Dermis blood vessel endothelial cell (primary cell): ENCODE measurements at regions not wholly inside any gene's neighbourhood (a gene's known extent, or its start where the extent isn't known, plus 50 kb on each side); places are given as distances from the start of the nearest gene placed in this dataset.
"Not testable (repeated sequence)": the region's sequence is repeated elsewhere in the genome, so short reads cannot be mapped to it uniquely, and the experiment has no call there.

Source experiments
- DNase-seq: peaks from one replicate; pipeline ENCODE4 v3.0.0; 2010

GRCh38 chr14:89697281-89698060 lies 257.1 kb downstream of the EFCAB11 start:
- DNase-seq: no peak

DNA sequence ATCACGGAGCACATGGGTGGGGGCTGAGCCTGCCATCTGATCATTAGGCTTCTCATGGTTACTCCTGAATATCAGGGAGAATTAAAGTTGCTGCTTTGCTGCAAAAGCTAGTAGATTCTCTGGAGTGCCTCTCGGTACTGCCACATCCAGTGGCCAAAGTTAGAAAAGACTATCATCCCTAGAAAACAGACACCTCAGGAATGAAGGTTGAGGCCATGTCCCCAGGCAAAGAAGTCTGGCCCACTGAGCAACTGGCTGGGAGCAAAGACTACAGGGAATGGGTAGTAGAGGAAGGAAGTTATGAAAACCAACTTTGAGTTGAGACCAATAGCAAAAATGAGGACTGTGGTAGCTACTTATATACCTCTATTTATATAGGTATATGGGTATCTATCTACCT lies 258.7 kb downstream of the EFCAB11 start:
- DNase-seq: no peak

DNA sequence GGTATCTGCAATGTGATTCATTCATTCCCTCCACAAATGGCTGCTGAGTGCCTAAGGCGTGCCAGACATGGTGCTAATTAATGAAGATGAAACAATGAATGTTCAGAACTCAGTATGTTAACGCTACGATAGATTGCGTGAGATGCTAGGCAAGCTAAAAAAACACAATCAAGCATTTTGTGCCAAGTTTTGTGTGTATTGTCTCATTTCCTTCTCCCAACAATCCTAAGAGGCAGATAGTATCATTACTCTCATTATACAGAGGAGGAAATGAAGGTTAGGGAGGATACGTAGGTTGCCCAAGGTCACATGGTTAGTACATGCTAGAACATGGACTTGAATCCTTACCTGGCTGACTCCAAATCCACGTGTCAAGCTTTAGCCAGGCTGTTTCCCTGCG lies 264.4 kb downstream of the EFCAB11 start:
- DNase-seq: peak; percentile 62

DNA sequence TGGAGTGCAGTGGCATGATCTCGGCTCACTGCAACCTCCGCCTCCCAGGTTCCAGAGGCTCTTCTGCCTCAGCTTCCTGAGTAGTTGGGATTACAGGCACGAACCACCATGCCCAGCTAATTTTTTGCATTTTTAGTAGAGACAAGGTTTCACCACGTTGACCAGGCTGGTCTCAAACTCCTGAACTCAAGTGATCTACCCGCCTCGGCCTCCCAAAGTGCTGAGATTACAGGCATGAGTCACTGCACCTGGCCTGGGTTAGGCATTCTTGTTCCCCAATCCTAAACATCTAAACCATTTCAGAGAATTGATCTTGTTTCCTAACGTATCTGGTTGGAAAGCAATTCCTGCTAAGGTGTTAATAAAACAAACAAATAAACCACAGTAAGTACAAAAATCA lies 264.8 kb downstream of the EFCAB11 start:
- DNase-seq: not testable (repeated sequence)

- no peak for DNase-seq
Observed at GRCh38 chr14:89688507-89689211, 265.9 kb downstream of the EFCAB11 start.

DNA sequence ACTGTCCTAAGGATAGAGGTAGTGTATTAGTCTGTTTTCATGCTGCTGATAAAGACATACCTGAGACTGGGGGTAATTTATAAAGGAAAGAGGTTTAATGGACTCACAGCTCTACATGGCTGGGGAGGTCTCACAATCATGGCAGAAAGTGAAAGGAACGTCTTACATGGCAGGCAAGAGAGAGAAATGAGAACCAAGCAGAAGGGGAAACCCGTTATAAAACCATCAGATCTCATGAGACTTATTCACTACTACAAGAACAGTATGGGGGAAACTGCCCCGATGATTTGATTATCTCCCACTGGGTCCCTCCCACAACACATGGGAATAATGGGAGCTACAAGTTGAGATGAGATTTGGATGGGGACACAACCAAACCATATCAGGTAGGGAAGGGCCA lies 267.4 kb downstream of the EFCAB11 start:
- DNase-seq: not testable (repeated sequence)

- DNase-seq: no peak
Observed at GRCh38 chr14:89684139-89684538, 267.1 kb upstream of the FOXN3 start.

DNA sequence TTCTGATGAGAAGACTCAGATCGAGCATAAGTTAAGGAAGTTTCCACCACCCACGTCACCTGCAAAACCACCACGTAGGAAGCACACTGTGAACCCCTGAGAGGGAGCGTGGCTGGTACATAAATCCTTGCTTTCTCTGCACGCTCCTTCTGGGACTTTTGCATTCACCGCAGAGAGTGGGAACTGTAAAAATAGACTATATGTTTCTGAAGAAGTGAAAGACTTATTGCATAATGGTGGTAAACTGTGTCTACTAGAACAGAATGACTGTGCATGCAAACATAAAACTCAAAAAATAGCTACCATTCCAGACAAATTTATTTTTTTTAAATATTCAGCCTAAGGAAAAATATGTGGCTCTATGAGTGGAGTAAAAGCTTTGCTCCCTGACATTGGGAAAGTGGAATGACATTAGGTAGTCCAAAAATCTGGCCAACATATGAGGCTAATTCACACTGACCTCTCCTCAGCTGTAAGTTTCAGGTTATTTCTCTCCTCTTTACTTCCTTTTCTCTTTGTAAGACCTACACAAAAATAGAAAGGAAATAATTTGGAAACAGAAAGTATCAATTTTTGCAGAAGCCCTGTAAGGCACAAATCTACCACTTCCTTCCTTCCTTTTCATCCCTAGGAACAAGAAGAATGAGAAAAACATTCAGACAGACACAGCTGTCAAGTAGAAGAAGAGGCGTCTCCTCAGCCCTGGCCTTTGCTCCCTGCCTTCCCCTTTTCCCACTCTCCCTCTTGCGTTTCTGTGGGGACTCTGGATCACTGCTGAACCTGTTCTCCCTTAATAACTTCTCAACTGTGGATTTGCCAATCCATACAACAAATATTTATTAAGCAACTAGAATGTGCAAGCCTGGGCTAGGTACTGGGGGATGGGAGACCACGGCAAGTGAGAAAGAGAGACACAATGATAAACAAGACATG lies 264.3 kb upstream of the FOXN3 start:
- DNase-seq: no peak

- no peak for DNase-seq
Observed at GRCh38 chr14:89680156-89680555, 263.1 kb upstream of the FOXN3 start.

DNA sequence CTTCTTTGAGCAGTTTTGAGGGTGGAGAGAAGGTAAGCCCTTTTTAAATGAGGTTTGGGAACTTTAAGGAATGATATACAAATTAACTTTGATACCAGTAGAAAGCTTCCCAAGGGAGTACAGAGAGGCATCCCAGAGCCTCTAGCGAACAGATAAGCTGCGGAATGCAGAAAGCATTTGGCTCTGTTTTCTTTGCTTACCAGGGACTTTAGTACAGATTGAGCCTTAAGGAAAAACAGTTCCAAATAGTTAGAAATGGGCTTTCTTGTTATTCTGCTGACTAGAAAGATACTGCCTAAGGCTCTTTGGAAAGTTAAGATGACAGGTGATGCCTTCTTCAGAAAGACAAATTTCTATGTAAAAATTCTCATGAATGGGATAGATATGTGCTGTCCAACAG lies 261.7 kb upstream of the FOXN3 start:
- DNase-seq: no peak

DNA sequence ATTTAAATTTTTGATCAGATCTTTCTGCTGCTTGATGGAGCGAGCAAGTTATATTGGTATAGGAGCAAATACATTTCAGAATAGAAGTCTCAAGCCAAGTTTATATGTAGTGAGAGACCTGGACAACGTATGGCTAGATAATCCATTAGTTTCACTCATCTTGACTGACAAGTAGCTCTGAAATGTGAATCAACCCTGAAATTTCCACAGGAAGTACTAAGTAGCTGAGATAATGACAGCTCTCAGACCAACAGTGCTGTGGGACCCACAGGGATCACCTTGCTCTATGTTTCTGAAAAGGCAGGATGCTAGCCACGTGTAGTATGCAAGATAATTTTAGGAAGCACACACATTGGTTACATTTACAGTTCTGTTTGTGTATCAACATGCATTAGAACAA lies 258.6 kb upstream of the FOXN3 start:
- DNase-seq: no peak

DNA sequence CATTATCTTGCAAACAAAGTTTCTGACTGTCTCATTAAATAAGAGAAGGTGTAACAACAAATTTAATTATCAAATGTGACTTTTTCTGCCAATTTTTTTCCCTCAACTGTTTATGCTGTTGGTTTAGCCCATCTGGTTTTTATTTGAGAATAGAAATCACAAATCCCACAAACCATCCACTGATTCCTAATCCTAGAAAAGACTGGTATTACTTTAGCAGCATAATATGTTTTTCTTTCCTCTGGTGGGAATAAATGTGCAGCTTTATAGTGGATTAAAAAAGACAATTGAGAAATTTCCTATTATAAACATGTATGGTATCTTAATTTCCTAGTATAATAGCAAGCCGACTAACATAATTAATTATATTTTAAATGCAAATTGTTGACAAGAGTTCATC lies 257.9 kb upstream of the FOXN3 start:
- no peak for DNase-seq

- DNase-seq: no peak
Observed at GRCh38 chr14:89674240-89674639, 257.2 kb upstream of the FOXN3 start.

DNA sequence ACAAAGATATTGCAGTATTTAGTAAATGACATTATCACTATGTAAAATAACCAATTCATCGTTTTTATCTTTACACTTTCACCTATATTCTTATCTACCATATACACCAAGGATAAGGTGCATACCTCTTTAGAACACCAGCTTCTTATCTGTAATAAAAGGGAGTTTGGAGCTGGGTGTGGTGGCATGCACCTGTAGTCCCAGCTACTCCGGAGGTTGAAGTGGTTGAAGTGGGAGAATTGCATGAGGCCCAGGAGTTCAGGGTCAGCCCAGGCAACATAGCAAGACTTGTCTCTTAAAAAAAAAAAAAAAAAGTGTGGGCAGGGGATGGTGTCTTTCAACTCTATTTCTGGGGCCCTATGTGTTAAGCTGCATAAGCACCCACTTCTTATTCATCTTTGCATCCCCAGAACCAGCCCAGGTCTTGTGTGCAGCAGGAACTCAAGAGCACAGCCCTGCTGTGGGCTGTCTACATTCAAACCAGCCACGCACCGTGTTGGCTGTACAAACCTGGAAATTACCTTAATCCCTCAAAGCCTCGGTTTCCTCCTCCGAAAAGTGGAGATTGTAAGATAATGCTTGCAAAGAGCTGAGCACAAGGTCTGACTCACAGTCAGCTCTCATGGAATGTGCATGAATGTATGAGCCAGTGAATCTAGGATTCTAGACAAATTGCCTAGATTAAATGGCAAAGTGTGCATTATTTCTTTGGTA lies 256.6 kb upstream of the FOXN3 start:
- DNase-seq: no peak

DNA sequence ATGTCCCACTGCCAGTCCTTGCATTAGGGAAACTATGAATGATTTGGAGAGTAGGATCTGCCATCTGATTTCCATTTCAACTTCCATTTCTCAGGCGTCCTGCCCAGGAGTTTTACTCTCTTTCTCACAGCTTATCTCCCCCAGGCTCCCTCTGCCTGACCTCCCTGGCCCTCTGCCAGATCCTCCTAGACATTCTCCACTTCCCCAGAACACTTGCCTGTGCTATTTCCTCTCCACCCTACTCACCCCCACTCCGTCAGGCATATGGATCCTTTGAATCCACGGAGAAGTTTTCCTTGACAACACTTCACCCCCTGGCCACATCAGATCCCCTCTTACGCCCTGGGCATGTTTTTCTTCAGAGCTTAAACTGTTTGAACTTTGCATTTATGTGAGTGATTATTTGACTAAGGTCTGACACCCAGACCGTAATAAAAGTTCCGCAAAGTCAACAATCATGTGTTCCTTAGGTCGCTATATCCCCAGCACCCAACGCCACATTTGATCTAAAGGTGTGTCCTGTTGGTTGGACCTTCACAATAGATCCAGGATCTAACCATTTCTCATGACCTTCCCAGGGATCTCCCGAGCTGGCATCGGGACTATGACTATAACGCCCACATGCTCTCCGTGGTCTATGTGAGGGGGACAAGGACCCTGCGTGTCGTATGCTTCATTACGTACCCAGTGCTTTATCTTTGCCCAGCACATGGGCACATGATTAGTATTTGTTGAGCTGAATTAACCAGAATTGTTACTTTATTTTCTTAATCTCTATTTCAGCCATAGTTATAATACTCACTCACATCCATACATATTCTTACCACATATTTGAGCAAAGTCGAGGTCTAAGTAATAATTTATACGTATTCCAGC lies 255.8 kb upstream of the FOXN3 start:
- peak; percentile 42 for DNase-seq

- DNase-seq: no peak
Observed at GRCh38 chr14:89669193-89669592, 252.2 kb upstream of the FOXN3 start.

GRCh38 chr14:89667983-89668382 lies 250.9 kb upstream of the FOXN3 start:
- DNase-seq: no peak

DNA sequence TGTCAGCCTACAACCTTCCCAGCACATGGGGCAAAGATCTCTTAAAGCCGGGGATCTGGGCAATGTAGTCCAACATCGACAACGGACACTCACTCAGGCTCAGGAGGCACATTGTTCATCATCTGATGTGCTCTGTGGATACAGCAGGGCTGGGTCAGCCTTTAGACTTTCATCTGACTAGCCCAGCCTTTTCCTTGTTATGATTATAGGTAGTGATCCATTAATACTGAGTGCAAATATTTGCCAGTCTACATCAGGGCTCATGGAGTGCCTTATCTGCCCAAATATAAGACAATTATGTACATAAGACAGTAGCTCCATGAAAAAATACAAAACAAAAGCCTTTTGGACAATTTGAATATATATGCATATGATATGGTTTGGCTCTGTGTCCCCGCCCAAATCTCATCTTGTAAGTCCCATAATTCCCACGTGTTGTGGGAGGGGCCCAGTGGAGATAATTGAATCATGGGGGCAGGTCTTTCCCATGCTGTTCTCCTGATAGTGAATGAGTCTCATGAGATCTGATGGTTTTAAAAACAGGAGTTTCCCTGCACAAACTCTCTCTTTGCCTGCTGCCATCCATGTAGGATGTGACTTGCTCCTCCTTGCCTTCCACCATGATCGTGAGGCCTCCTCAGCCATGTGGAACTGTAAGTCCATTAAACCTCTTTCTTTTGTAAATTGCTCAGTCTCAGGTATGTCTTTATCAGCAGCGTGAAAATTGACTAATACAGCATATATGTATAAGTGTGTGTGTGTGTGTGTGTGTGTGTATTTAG lies 248.5 kb upstream of the FOXN3 start:
- DNase-seq: not testable (repeated sequence)

DNA sequence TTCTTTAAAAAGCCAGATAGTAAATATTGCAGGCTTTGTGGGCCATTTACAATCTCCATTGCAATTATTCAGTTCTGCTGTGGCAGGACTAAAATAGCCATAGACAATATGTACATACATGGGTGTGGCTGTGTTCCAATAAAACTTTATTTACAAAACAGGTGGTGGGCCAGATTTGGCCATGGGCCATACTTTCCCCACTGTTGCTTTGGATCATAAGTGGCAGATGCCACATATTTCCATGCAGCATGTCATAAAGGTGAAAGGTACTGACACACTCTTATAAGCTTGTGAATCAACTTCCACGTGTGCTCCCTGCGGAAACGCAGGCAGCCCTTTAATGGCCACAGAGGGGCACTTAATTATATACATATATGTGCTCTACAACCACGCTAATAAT lies 244.4 kb upstream of the FOXN3 start:
- DNase-seq: no peak

DNA sequence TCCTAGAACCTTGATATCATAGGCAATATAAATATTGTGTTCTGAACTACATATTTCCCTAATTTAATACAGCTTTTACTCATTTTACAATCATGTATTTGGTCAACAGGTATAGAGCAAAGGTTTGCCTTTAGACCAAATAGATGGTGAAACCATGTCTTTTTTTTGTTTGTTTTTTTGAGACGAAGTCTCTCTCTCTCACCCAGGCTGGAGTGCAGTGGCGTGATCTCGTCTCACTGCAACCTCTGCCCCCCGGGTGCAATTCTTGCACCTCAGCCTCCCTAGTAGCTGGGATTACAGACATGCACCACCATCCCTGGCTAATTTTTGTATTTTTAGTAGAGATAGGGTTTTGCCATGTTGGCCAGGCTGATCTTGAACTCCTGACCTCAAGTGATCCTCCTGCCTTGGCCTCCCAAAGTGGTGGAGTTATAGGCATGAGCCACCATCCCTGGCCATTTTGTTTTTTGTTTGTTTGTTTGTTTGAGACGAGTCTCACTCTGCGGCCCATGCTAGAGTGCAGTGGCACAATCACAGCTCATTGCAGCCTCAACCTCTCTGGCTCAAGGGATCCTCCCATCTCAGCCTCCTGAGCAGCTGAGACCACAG lies 243.7 kb upstream of the FOXN3 start:
- DNase-seq: not testable (repeated sequence)
